NCI-H146 treated with DMSO at 0.1 percent for 48 hours (cell line): ENCODE measurements at regions not wholly inside any gene's neighbourhood (a gene's known extent, or its start where the extent isn't known, plus 50 kb on each side); places are given as distances from the start of the nearest gene placed in this dataset.

ENCODE experiments used
- DNase-seq: peaks from one replicate; lab custom pipeline; 2025; ENCODE audit not compliant: unreplicated experiment; lab: John Stamatoyannopoulos, UW

- peak; percentile 76 for DNase-seq
Observed at GRCh38 chr5:155402927-155403640, 389.5 kb downstream of the KIF4B start.

- no peak for DNase-seq
Observed at GRCh38 chr5:155406815-155407214, 393.3 kb downstream of the KIF4B start.

- no peak for DNase-seq
Observed at GRCh38 chr5:155408465-155408864, 394.9 kb downstream of the KIF4B start.

- no peak for DNase-seq
Observed at GRCh38 chr5:155416765-155417164, 403.2 kb downstream of the KIF4B start.

- DNase-seq, result no peak
Observed at GRCh38 chr5:155418960-155419579, 405.5 kb downstream of the KIF4B start.

GRCh38 chr5:155430192-155430591, 416.6 kb downstream of the KIF4B start:
- DNase-seq, result no peak

- no peak for DNase-seq
Observed at GRCh38 chr5:155434267-155434666, 420.7 kb downstream of the KIF4B start.

- DNase-seq, result no peak
Observed at GRCh38 chr5:155434681-155435080, 421.1 kb downstream of the KIF4B start.

GRCh38 chr5:155441849-155442248, 428.3 kb downstream of the KIF4B start:
- no peak for DNase-seq

- no peak for DNase-seq
Observed at GRCh38 chr5:155451106-155451505, 437.6 kb downstream of the KIF4B start.

GRCh38 chr5:155455791-155456514, 442.4 kb downstream of the KIF4B start:
- DNase-seq, result no peak

GRCh38 chr5:155459889-155460500, 446.4 kb downstream of the KIF4B start:
- peak; percentile 52 for DNase-seq

- DNase-seq, result peak; percentile 86
Observed at GRCh38 chr5:155460501-155460931, 447.0 kb downstream of the KIF4B start.

GRCh38 chr5:155461304-155461703, 447.7 kb downstream of the KIF4B start:
- no peak for DNase-seq

GRCh38 chr5:155466851-155467250, 453.3 kb downstream of the KIF4B start:
- DNase-seq, result no peak

GRCh38 chr5:155471027-155471426, 457.5 kb downstream of the KIF4B start:
- peak; percentile 64 for DNase-seq

GRCh38 chr5:155472780-155473179, 459.2 kb downstream of the KIF4B start:
- DNase-seq, result no peak

- no peak for DNase-seq
Observed at GRCh38 chr5:155475318-155475717, 461.8 kb downstream of the KIF4B start.

- DNase-seq, result no peak
Observed at GRCh38 chr5:155480731-155481131, 467.2 kb downstream of the KIF4B start.

- no peak for DNase-seq
Observed at GRCh38 chr5:155481182-155481581, 467.6 kb downstream of the KIF4B start.

GRCh38 chr5:155482428-155482827, 468.9 kb downstream of the KIF4B start:
- no peak for DNase-seq

- no peak for DNase-seq
Observed at GRCh38 chr5:155485386-155485785, 471.8 kb downstream of the KIF4B start.
